HFF-Myc (cell line): ENCODE measurements at regions not wholly inside any gene's neighbourhood (a gene's known extent, or its start where the extent isn't known, plus 50 kb on each side); places are given as distances from the start of the nearest gene placed in this dataset.

Experiments
- DNase-seq: peaks from one replicate; pipeline ENCODE4 v3.0.0-alpha.2; 2011; ENCODE audit warnings: low read depth; ENCODE audit errors: extremely low read depth
- H3K4me3 ChIP-seq: replicated peaks from 2 replicates; pipeline ENCODE4 v1.5.1; 2011; ENCODE audit warnings: low read depth, mild to moderate bottlenecking, control low read depth, low read length
- CTCF ChIP-seq: IDR thresholded peaks from 2 replicates; pipeline ENCODE4 v1.5.1; 2012; ENCODE audit warnings: mild to moderate bottlenecking, low read depth, low read length, control low read depth; ENCODE audit errors: missing control alignments

GRCh38 chr1:208595236-208595635 lies 351.1 kb upstream of the PLXNA2 start:
- no peak overlapping the region for H3K4me3 ChIP-seq
- no peak for TF ChIP-seq CTCF
- DNase-seq, result no peak

DNA sequence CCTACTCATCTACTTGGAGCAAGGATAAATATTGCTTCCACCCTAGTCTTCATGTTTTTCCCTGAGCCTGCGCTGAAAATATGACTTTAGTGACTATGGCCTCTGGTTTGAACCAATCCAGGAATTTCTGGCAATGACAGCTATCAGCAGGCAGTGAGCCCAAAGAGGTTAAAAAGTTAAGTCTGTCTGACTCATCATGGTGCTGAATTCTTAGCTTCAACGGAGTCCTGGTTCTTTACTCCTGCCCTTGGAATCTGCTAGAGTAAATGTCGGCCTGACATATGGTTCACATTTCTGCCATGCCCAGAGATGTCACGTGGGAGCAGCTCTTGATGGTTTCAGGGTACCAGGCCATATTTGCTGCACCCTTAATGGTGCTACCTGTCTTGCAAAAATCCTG lies 351.6 kb upstream of the PLXNA2 start:
- DNase-seq, result peak; percentile 20
- TF ChIP-seq CTCF, result no peak
- no peak overlapping the region for H3K4me3 ChIP-seq

DNA sequence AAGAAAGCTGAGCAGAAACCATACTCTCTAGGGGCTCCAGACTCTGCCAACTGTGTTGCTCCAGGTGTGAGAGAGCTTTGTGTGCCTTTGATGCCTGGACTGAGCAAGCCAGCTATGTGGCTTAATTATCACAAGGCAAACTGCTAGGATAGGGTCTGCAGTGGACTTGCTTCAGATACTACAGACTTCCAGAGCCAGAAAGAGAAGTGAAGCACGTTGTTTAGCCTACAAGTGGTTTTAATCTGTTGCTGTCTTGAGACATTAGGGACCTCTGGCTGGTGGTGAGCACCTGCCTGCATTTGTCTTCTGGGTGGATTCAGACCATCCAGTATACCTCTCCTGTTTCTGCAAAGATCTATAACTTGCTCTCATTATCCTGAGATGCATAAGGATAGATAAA lies 353.4 kb upstream of the PLXNA2 start:
- no peak overlapping the region for H3K4me3 ChIP-seq
- no peak for DNase-seq
- TF ChIP-seq CTCF, result no peak

- TF ChIP-seq CTCF, result no peak
- no peak for DNase-seq
These were observed 353.8 kb upstream of the PLXNA2 start for GRCh38 chr1:208598021-208598420.

GRCh38 chr1:208599063-208599462 lies 354.9 kb upstream of the PLXNA2 start:
- no peak for TF ChIP-seq CTCF
- no peak overlapping the region for H3K4me3 ChIP-seq
- no peak for DNase-seq

More at GRCh38 chr1:208598021-208598420, 353.8 kb upstream of the PLXNA2 start:
- H3K4me3 ChIP-seq, result no peak overlapping the region

DNA sequence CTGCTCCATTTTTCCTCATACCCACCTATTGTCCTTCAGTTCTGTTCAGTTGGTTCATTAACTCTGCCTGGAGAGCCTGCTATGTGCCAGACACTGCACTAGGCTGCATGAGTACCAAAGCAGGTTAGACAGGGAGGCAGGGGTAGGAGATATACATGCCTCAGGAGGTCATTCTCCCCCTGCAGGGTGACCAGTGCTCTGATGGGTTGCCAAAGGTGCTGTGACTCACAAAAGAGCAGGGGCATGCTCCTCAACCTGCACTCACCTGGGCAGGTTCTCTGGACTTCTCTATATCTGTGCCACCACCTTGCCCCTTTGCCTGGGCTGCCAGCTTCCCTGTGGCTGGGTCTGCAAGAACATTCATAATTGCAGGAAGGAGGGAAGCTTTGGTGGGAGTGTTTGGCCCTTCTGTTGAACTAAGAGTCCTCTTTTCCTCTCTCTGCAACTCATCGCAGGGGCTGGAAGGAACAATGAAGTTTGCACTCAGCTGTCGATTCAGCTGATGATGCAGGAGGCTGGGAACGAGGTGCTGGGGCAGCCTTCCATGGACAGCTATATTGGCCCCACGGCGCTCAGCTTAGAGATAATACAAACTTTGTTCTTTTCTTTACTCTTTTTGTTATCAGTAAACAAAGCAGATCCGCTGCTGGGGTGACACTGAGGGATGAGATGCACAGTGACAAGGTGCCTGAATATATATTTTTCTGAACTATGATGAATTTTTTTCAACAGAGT lies 356.4 kb upstream of the PLXNA2 start:
- TF ChIP-seq CTCF, result no peak
- H3K4me3 ChIP-seq, result no peak overlapping the region
- no peak for DNase-seq

- no peak for TF ChIP-seq CTCF
- H3K4me3 ChIP-seq, result no peak overlapping the region
- no peak for DNase-seq
These were observed 357.4 kb upstream of the PLXNA2 start for GRCh38 chr1:208601561-208601960.
